HG02870 (cell line): ENCODE measurements at regions not wholly inside any gene's neighbourhood (a gene's known extent, or its start where the extent isn't known, plus 50 kb on each side); places are given as distances from the start of the nearest gene placed in this dataset.
"Not testable (repeated sequence)": the region's sequence is repeated elsewhere in the genome, so short reads cannot be mapped to it uniquely, and the experiment has no call there.

ENCODE experiments used
- ATAC-seq: cut with Tn5 transposase; IDR thresholded peaks from one replicate; pipeline ENCODE4 v1.9.1; 2021; ENCODE audit warnings: mild to moderate bottlenecking, moderate library complexity; ENCODE audit not compliant: unreplicated experiment

- no peak for ATAC-seq
Measured at GRCh38 chr1:163633366-163633765, 311.6 kb downstream of the NUF2 start.

- ATAC-seq = not testable (repeated sequence)
Measured at GRCh38 chr1:163645676-163646075, 323.9 kb downstream of the NUF2 start.

GRCh38 chr1:163650624-163651023 is 328.9 kb downstream of the NUF2 start:
- no peak for ATAC-seq

GRCh38 chr1:163652441-163652840 is 330.7 kb downstream of the NUF2 start:
- no peak for ATAC-seq

- no peak for ATAC-seq
Measured at GRCh38 chr1:163655565-163655964, 333.8 kb downstream of the NUF2 start.

- no peak for ATAC-seq
Measured at GRCh38 chr1:163656095-163656759, 334.5 kb downstream of the NUF2 start.

- no peak for ATAC-seq
Measured at GRCh38 chr1:163657719-163658118, 336.0 kb downstream of the NUF2 start.

- no peak for ATAC-seq
Measured at GRCh38 chr1:163661391-163661790, 339.6 kb downstream of the NUF2 start.

GRCh38 chr1:163664671-163665335 is 343.0 kb downstream of the NUF2 start:
- ATAC-seq = no peak

GRCh38 chr1:163668472-163668871 is 346.7 kb downstream of the NUF2 start:
- no peak for ATAC-seq

GRCh38 chr1:163670989-163671757 is 349.4 kb downstream of the NUF2 start:
- no peak for ATAC-seq

GRCh38 chr1:163672976-163673758 is 351.4 kb downstream of the NUF2 start:
- no peak for ATAC-seq

GRCh38 chr1:163673759-163674151 is 352.0 kb downstream of the NUF2 start:
- no peak for ATAC-seq

GRCh38 chr1:163674236-163674635 is 352.5 kb downstream of the NUF2 start:
- ATAC-seq = no peak

- ATAC-seq = no peak
Measured at GRCh38 chr1:163684785-163685184, 363.0 kb downstream of the NUF2 start.

- no peak for ATAC-seq
Measured at GRCh38 chr1:163692266-163692665, 370.5 kb downstream of the NUF2 start.

GRCh38 chr1:163697137-163697536 is 375.4 kb downstream of the NUF2 start:
- peak; percentile 87 for ATAC-seq

GRCh38 chr1:163701783-163702374 is 380.1 kb downstream of the NUF2 start:
- no peak for ATAC-seq

GRCh38 chr1:163703794-163704193 is 382.0 kb downstream of the NUF2 start:
- ATAC-seq = no peak

- no peak for ATAC-seq
Measured at GRCh38 chr1:163706915-163707314, 385.2 kb downstream of the NUF2 start.

- no peak for ATAC-seq
Measured at GRCh38 chr1:163709636-163710035, 387.9 kb downstream of the NUF2 start.
